Hepatocyte (in vitro differentiated cells): ENCODE measurements at regions not wholly inside any gene's neighbourhood (a gene's known extent, or its start where the extent isn't known, plus 50 kb on each side); places are given as distances from the start of the nearest gene placed in this dataset.
A peak's percentile ranks its signal among the peaks of the same experiment; 100 is the strongest.
"Not testable (repeated sequence)": the region's sequence is repeated elsewhere in the genome, so short reads cannot be mapped to it uniquely, and the experiment has no call there.

Source experiments
- DNase-seq: peaks from one replicate; pipeline ENCODE4 v3.0.0-alpha.2; 2016; ENCODE audit warnings: low spot score
- H2AFZ ChIP-seq: fragments of 200-600 bp; sonication (generic); 2 replicates; pipeline ENCODE4 v1.6.0; 2016; ENCODE audit warnings: antibody characterized with exemption, mild to moderate bottlenecking
- H3K27ac ChIP-seq: fragments of 200-600 bp; sonication (generic); 2 replicates; pipeline ENCODE4 v1.5.1; 2016; ENCODE audit warnings: mild to moderate bottlenecking
- H3K27me3 ChIP-seq: fragments of 200-600 bp; sonication (generic); 2 replicates; pipeline ENCODE4 v1.6.1; 2016
- H3K36me3 ChIP-seq: fragments of 200-600 bp; sonication (generic); replicated peaks from 2 replicates; pipeline ENCODE4 v1.5.1; 2016; ENCODE audit warnings: low read depth; ENCODE audit not compliant: insufficient read depth
- H3K4me1 ChIP-seq: fragments of 200-600 bp; sonication (generic); 2 replicates; pipeline ENCODE4 v1.5.1; 2016; ENCODE audit warnings: mild to moderate bottlenecking, moderate library complexity; ENCODE audit not compliant: insufficient read depth
- H3K4me2 ChIP-seq: fragments of 200-600 bp; sonication (generic); 2 replicates; pipeline ENCODE4 v1.6.0; 2016
- H3K4me3 ChIP-seq: fragments of 200-600 bp; sonication (generic); 2 replicates; pipeline ENCODE4 v1.5.1; 2016; ENCODE audit warnings: mild to moderate bottlenecking
- H3K79me2 ChIP-seq: fragments of 200-600 bp; sonication (generic); 2 replicates; pipeline ENCODE4 v1.6.0; 2017; ENCODE audit warnings: mild to moderate bottlenecking
- H3K9me2 ChIP-seq: fragments of 200-600 bp; sonication (generic); replicated peaks from 2 replicates; pipeline ENCODE4 v1.6.0; 2017; ENCODE audit warnings: mild to moderate bottlenecking; ENCODE audit not compliant: insufficient read depth
- H3K9me3 ChIP-seq: fragments of 200-600 bp; sonication (generic); 2 replicates; pipeline ENCODE4 v1.5.1; 2016; ENCODE audit warnings: low read depth, mild to moderate bottlenecking
- H4K20me1 ChIP-seq: fragments of 200-600 bp; sonication (generic); 2 replicates; pipeline ENCODE4 v1.6.0; 2016; ENCODE audit warnings: mild to moderate bottlenecking; ENCODE audit not compliant: insufficient read depth, poor library complexity, severe bottlenecking
- EZH2 ChIP-seq: fragments of 200-600 bp; sonication (generic); IDR thresholded peaks from 2 replicates; pipeline ENCODE4 v1.6.1; 2016; ENCODE audit warnings: antibody characterized with exemption, mild to moderate bottlenecking, borderline replicate concordance
- EZH2phosphoT487 ChIP-seq: fragments of 200-600 bp; sonication (generic); IDR thresholded peaks from one replicate; pipeline ENCODE4 v1.6.1; 2018; ENCODE audit warnings: antibody characterized with exemption, mild to moderate bottlenecking, low read depth, moderate library complexity; ENCODE audit not compliant: unreplicated experiment, severe bottlenecking
- WGBS: methylation state at CpG from one replicate; pipeline ENCODE4 v1.1.6; 2016; ENCODE audit warnings: low lambda C conversion rate; ENCODE audit errors: missing lambda C conversion rate; 5-methylcytosine and 5-hydroxymethylcytosine counted together
- TF ChIP-seq, protein P1 (sequence below): fragments of 200-600 bp; sonication (generic); IDR thresholded peaks from 2 replicates; pipeline ENCODE4 v1.5.1; 2016; ENCODE audit warnings: antibody characterized with exemption, mild to moderate bottlenecking; ENCODE audit not compliant: poor library complexity

DNA sequence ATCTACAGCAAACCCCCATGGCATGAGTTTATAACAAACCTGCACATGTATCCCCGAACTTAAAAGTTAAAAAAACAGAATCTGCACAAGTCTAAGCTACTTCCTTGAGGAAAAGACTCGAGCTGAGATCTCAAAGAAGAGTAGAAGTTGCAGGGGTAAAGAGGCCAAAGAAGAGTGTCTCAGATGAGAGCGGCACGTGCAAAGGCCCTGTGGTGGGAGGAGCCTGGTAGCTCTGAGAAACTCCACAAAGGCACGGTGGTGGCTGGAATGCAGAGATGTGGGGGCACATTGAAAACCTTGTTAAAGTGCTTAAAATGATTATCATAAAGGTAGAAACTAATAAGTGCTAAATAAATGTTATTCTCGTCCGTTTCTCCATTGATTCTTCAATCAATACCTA, 103.2 kb upstream of the GRK3 start:
- Histone ChIP-seq H2AFZ (no peak overlapping the region), H3K36me3 (no peaks in the 10 kb centered on the region), H3K27me3 (no peaks in the 10 kb centered on the region), H4K20me1 (no peaks in the 10 kb centered on the region), H3K9me3 (no peaks in the 10 kb centered on the region), H3K79me2 (peaks cover 2% of the 10 kb centered on the region), H3K4me1 (no peaks in the 10 kb centered on the region), H3K4me2 (no peak overlapping the region), H3K27ac (no peak overlapping the region), H3K9me2 (no peaks in the 10 kb centered on the region), H3K4me3 (no peak overlapping the region)
- no peak for DNase-seq
- 95% methylated on average over 7 of the region's 7 CpGs for WGBS
- no peak for TF ChIP-seq EZH2phosphoT487
- TF ChIP-seq, protein P1, sequence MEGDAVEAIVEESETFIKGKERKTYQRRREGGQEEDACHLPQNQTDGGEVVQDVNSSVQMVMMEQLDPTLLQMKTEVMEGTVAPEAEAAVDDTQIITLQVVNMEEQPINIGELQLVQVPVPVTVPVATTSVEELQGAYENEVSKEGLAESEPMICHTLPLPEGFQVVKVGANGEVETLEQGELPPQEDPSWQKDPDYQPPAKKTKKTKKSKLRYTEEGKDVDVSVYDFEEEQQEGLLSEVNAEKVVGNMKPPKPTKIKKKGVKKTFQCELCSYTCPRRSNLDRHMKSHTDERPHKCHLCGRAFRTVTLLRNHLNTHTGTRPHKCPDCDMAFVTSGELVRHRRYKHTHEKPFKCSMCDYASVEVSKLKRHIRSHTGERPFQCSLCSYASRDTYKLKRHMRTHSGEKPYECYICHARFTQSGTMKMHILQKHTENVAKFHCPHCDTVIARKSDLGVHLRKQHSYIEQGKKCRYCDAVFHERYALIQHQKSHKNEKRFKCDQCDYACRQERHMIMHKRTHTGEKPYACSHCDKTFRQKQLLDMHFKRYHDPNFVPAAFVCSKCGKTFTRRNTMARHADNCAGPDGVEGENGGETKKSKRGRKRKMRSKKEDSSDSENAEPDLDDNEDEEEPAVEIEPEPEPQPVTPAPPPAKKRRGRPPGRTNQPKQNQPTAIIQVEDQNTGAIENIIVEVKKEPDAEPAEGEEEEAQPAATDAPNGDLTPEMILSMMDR: no peak
- no peak for TF ChIP-seq EZH2

DNA sequence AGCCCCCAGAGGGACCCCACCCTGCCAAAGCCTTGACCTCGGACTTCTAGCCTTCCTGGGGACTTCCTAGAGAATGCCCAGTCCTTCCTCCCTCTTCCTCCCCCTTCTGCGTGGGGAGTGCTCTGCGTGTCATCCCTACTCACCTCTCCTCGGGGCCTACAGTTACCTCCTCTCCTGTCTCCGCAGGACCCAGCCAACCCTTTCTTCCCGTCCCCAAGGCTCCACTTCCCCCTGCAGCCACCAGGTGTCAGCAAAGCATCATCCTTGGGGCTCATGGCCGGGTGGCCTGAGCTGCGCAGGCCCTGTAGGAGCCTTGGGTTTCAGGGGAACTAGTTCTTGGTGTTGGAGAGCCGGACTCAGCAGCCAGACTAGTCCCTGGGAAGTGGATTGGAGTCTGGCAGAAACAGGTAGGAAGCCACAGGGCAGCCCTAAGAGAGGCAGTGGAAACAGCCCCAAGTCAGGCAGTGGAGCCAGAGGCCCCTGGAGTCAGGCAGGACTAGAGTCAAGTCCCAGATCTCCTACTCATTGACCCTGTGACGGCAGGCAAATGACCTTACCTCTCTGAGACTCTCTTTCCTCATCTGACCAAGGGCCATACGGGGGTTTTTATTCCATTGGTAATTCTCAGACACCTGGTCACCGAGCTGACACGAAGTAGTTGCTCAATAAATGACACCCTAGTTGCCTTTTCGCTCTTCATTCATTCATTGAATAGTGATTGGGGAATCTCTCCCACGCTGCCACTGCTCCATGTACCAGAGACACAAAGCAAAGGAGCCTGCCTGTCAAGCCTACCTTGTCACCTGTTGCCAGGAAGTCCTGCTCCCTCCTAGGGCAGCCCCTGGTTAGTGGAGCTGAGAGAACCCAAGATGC, 101.8 kb upstream of the GRK3 start:
- H4K20me1 ChIP-seq, H2AFZ ChIP-seq, H3K9me3 ChIP-seq, H3K79me2 ChIP-seq, H3K27me3 ChIP-seq, H3K36me3 ChIP-seq, H3K4me1 ChIP-seq, H3K9me2 ChIP-seq, H3K4me3 ChIP-seq, H3K27ac ChIP-seq, H3K4me2 ChIP-seq: not testable (repeated sequence)
- peak; percentile 88 for DNase-seq
- 49% methylated on average over 15 of the region's 15 CpGs for WGBS
- TF ChIP-seq, protein P1: peak; percentile 98

DNA sequence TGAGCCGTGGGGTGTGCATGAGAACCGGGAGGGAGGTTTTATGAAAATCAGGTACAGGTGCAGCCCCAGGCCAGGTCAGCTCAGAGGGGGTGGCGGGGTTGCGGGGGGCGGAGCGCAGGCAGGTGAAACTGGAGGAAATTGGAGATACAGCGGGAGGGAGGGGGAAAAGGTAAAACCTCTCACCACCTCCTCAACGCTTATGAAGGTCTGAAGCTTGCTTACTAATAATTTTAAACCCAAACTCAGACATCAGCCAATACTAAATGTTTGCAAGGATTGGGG, 101.2 kb upstream of the GRK3 start:
- not testable (repeated sequence) for H3K4me3 ChIP-seq, H3K27me3 ChIP-seq, DNase-seq, H3K79me2 ChIP-seq, H2AFZ ChIP-seq, H3K27ac ChIP-seq, H3K9me3 ChIP-seq, H3K4me1 ChIP-seq, H3K9me2 ChIP-seq, H4K20me1 ChIP-seq, H3K4me2 ChIP-seq, H3K36me3 ChIP-seq
- 92% methylated on average over 8 of the region's 8 CpGs for WGBS

GRCh38 chr22:25464326-25464725, 100.1 kb upstream of the GRK3 start:
- H4K20me1 ChIP-seq, H3K9me2 ChIP-seq, H3K27me3 ChIP-seq, H3K4me1 ChIP-seq, H3K36me3 ChIP-seq, H3K9me3 ChIP-seq, DNase-seq, H3K4me2 ChIP-seq, H3K4me3 ChIP-seq, H3K79me2 ChIP-seq, H2AFZ ChIP-seq, H3K27ac ChIP-seq: not testable (repeated sequence)
- 92% methylated on average over 9 of the region's 9 CpGs for WGBS
